Neural cell (in vitro differentiated cells): ENCODE measurements at regions not wholly inside any gene's neighbourhood (a gene's known extent, or its start where the extent isn't known, plus 50 kb on each side); places are given as distances from the start of the nearest gene placed in this dataset.

Experiments
- H2AFZ ChIP-seq: fragments of 200-600, 300-800 bp; sonication (generic), shearing (Covaris generic); 2 replicates; pipeline ENCODE4 v1.6.0; 2014; ENCODE audit warnings: low read depth, mild to moderate bottlenecking, antibody characterized with exemption, low read length, moderate library complexity
- H3F3A ChIP-seq: fragments of 200-600 bp; shearing (Covaris generic); 2 replicates; pipeline ENCODE4 v1.6.1; 2016; ENCODE audit warnings: mild to moderate bottlenecking, moderate library complexity, mixed read lengths, antibody characterized with exemption, low read length; ENCODE audit not compliant: insufficient read depth, poor library complexity, severe bottlenecking
- H3K27ac ChIP-seq: fragments of 200-600, 300-800 bp; sonication (generic), shearing (Covaris generic); 2 replicates; pipeline ENCODE4 v1.5.1; 2014; ENCODE audit warnings: mild to moderate bottlenecking, low read length, moderate library complexity
- H3K27me3 ChIP-seq: fragments of 300-800, 200-600 bp; sonication (generic), shearing (Covaris generic); 2 replicates; pipeline ENCODE4 v1.6.0; 2014; ENCODE audit warnings: mild to moderate bottlenecking, low read depth, low read length, moderate library complexity; ENCODE audit not compliant: insufficient read depth
- H3K36me3 ChIP-seq: fragments of 300-800, 200-600 bp; sonication (generic), shearing (Covaris generic); 2 replicates; pipeline ENCODE4 v1.5.1; 2014; ENCODE audit warnings: mild to moderate bottlenecking, antibody characterized with exemption, low read length, moderate library complexity; ENCODE audit not compliant: insufficient read depth
- H3K4me2 ChIP-seq: fragments of 300-800, 200-600 bp; sonication (generic), shearing (Covaris generic); 2 replicates; pipeline ENCODE4 v1.6.0; 2014; ENCODE audit warnings: mild to moderate bottlenecking, low read length
- H3K4me3 ChIP-seq: fragments of 300-800, 200-600 bp; sonication (generic), shearing (Covaris generic); 2 replicates; pipeline ENCODE4 v1.5.1; 2014; ENCODE audit warnings: mild to moderate bottlenecking, low read length, moderate library complexity
- H3K79me2 ChIP-seq: fragments of 200-600 bp; shearing (Covaris generic); replicated peaks from 2 replicates; pipeline ENCODE4 v1.6.0; 2014; ENCODE audit warnings: mild to moderate bottlenecking, low read length, moderate library complexity; ENCODE audit not compliant: insufficient read depth
- H3K9ac ChIP-seq: fragments of 300-800, 200-600 bp; sonication (generic), shearing (Covaris generic); 2 replicates; pipeline ENCODE4 v1.6.1; 2016; ENCODE audit warnings: mild to moderate bottlenecking, low read length, mixed read lengths
- H3K9me2 ChIP-seq: fragments of 200-600 bp; shearing (Covaris generic); 2 replicates; pipeline ENCODE4 v1.6.1; 2016; ENCODE audit warnings: mild to moderate bottlenecking, low read length, mixed read lengths; ENCODE audit not compliant: insufficient read depth
- H3K9me3 ChIP-seq: fragments of 200-600, 300-800 bp; sonication (generic), shearing (Covaris generic); 2 replicates; pipeline ENCODE4 v1.6.1; 2016; ENCODE audit warnings: mild to moderate bottlenecking, mixed run types, low read length, moderate library complexity, mixed read lengths
- H4K20me1 ChIP-seq: fragments of 200-600 bp; shearing (Covaris generic); 2 replicates; pipeline ENCODE4 v1.6.1; 2016; ENCODE audit warnings: mild to moderate bottlenecking, mixed run types; ENCODE audit not compliant: insufficient read depth
- CTCF ChIP-seq: fragments of 450-650 bp; IDR thresholded peaks from 2 replicates; pipeline ENCODE4 v1.5.1; 2014; ENCODE audit warnings: antibody characterized with exemption, mild to moderate bottlenecking, moderate library complexity; ENCODE audit not compliant: poor library complexity, severe bottlenecking
- EP300 ChIP-seq: fragments of 450-650 bp; conservative IDR thresholded peaks from 2 replicates; pipeline ENCODE4 v1.6.1; 2014; ENCODE audit warnings: antibody characterized with exemption, mild to moderate bottlenecking, moderate library complexity; ENCODE audit not compliant: poor library complexity, severe bottlenecking
- EZH2 ChIP-seq: fragments of 200-600, 300-800 bp; shearing (Covaris generic), sonication (generic); IDR thresholded peaks from 2 replicates; pipeline ENCODE4 v1.6.1; 2014; ENCODE audit warnings: antibody characterized with exemption, low read length, borderline replicate concordance, mild to moderate bottlenecking; ENCODE audit not compliant: insufficient read depth, poor library complexity, severe bottlenecking
- MXI1 ChIP-seq: fragments of 450-650 bp; conservative IDR thresholded peaks from 2 replicates; pipeline ENCODE4 v1.6.1; 2014; ENCODE audit warnings: antibody characterized with exemption, mild to moderate bottlenecking; ENCODE audit not compliant: poor library complexity, severe bottlenecking
- POLR2AphosphoS5 ChIP-seq: IDR thresholded peaks from 2 replicates; pipeline ENCODE4 v1.6.1; 2012
- RAD21 ChIP-seq: fragments of 450-650 bp; conservative IDR thresholded peaks from 2 replicates; pipeline ENCODE4 v1.6.1; 2014; ENCODE audit warnings: antibody characterized with exemption, mild to moderate bottlenecking, moderate library complexity
- REST ChIP-seq: IDR thresholded peaks from 2 replicates; pipeline ENCODE4 v1.6.1; 2012; ENCODE audit warnings: borderline replicate concordance
- SMC3 ChIP-seq: fragments of 450-650 bp; conservative IDR thresholded peaks from 2 replicates; pipeline ENCODE4 v1.6.1; 2014; ENCODE audit warnings: antibody characterized with exemption, mild to moderate bottlenecking, moderate library complexity; ENCODE audit not compliant: poor library complexity
- TAF1 ChIP-seq: IDR thresholded peaks from 2 replicates; pipeline ENCODE4 v1.6.1; 2012; ENCODE audit warnings: low read depth

- Histone ChIP-seq H3K27ac (no peak overlapping the region), H3K4me2 (no peak overlapping the region)
- TF ChIP-seq CTCF (no peak), EZH2 (no peak), EP300 (no peak)
These were observed 157.0 kb upstream of the SOX9 start for GRCh38 chr17:71963791-71964190.

GRCh38 chr17:71964559-71964958, 156.3 kb upstream of the SOX9 start:
- Histone ChIP-seq H3K36me3 (no peaks in the 10 kb centered on the region), H3K4me3 (no peak overlapping the region), H2AFZ (no peak overlapping the region), H4K20me1 (no peaks in the 10 kb centered on the region), H3K9ac (no peak overlapping the region), H3F3A (no peaks in the 10 kb centered on the region), H3K79me2 (no peaks in the 10 kb centered on the region), H3K9me3 (no peaks in the 10 kb centered on the region), H3K27me3 (no peaks in the 10 kb centered on the region), H3K9me2 (no peaks in the 10 kb centered on the region), H3K27ac (no peak overlapping the region), H3K4me2 (no peak overlapping the region)
- TF ChIP-seq TAF1, result no peak
- TF ChIP-seq MXI1, result no peak
- TF ChIP-seq REST, result no peak
- no peak for TF ChIP-seq RAD21
- no peak for TF ChIP-seq EZH2
- TF ChIP-seq EP300, result no peak
- no peak for TF ChIP-seq POLR2AphosphoS5
- TF ChIP-seq SMC3, result no peak
- no peak for TF ChIP-seq CTCF

More at GRCh38 chr17:71963791-71964190, 157.0 kb upstream of the SOX9 start:
- Histone ChIP-seq H2AFZ (no peak overlapping the region), H3K4me3 (no peak overlapping the region), H3K9ac (no peak overlapping the region), H3K36me3 (no peaks in the 10 kb centered on the region), H3F3A (no peaks in the 10 kb centered on the region), H3K79me2 (no peaks in the 10 kb centered on the region), H3K9me3 (no peaks in the 10 kb centered on the region), H4K20me1 (no peaks in the 10 kb centered on the region), H3K9me2 (no peaks in the 10 kb centered on the region), H3K27me3 (no peaks in the 10 kb centered on the region)
